HG02678 (cell line): ENCODE measurements at regions not wholly inside any gene's neighbourhood (a gene's known extent, or its start where the extent isn't known, plus 50 kb on each side); places are given as distances from the start of the nearest gene placed in this dataset.
"Not testable (repeated sequence)": the region's sequence is repeated elsewhere in the genome, so short reads cannot be mapped to it uniquely, and the experiment has no call there.

ENCODE experiments used
- ATAC-seq: cut with Tn5 transposase; IDR thresholded peaks from one replicate; pipeline ENCODE4 v1.9.1; 2021; ENCODE audit warnings: mild to moderate bottlenecking, moderate library complexity; ENCODE audit not compliant: unreplicated experiment

GRCh38 chr13:68987585-68987984 lies 1120.0 kb upstream of the ATXN8OS start:
- ATAC-seq = no peak

GRCh38 chr13:68984688-68985319 lies 1122.8 kb upstream of the ATXN8OS start:
- ATAC-seq = no peak

- ATAC-seq = no peak
Observed at GRCh38 chr13:68982961-68983619, 1124.5 kb upstream of the ATXN8OS start.

GRCh38 chr13:68976287-68976686 lies 1131.3 kb upstream of the ATXN8OS start:
- no peak for ATAC-seq

GRCh38 chr13:68970532-68970931 lies 1137.1 kb upstream of the ATXN8OS start:
- no peak for ATAC-seq

GRCh38 chr13:68948586-68948985 lies 1159.0 kb upstream of the ATXN8OS start:
- no peak for ATAC-seq

- ATAC-seq = no peak
Observed at GRCh38 chr13:68944272-68944671, 1163.4 kb upstream of the ATXN8OS start.

- no peak for ATAC-seq
Observed at GRCh38 chr13:68940049-68940448, 1167.6 kb upstream of the ATXN8OS start.

GRCh38 chr13:68938639-68939038 lies 1169.0 kb upstream of the ATXN8OS start:
- ATAC-seq = no peak

GRCh38 chr13:68929075-68929745 lies 1178.4 kb upstream of the ATXN8OS start:
- ATAC-seq = no peak

- no peak for ATAC-seq
Observed at GRCh38 chr13:68927387-68928026, 1180.1 kb upstream of the ATXN8OS start.

GRCh38 chr13:68923995-68924394 lies 1183.6 kb upstream of the ATXN8OS start:
- ATAC-seq = no peak

GRCh38 chr13:68908879-68909278 lies 1198.7 kb upstream of the ATXN8OS start:
- no peak for ATAC-seq

GRCh38 chr13:68905186-68905585 lies 1202.4 kb upstream of the ATXN8OS start:
- no peak for ATAC-seq

- no peak for ATAC-seq
Observed at GRCh38 chr13:68897331-68897928, 1210.2 kb upstream of the ATXN8OS start.

GRCh38 chr13:68895696-68896095 lies 1211.9 kb upstream of the ATXN8OS start:
- no peak for ATAC-seq

GRCh38 chr13:68893721-68894120 lies 1213.9 kb upstream of the ATXN8OS start:
- ATAC-seq = not testable (repeated sequence)

GRCh38 chr13:68892596-68892995 lies 1215.0 kb upstream of the ATXN8OS start:
- ATAC-seq = not testable (repeated sequence)

GRCh38 chr13:68890101-68890500 lies 1217.5 kb upstream of the ATXN8OS start:
- ATAC-seq = not testable (repeated sequence)

GRCh38 chr13:68888832-68889231 lies 1218.8 kb upstream of the ATXN8OS start:
- ATAC-seq = no peak

GRCh38 chr13:68872338-68872737 lies 1235.3 kb upstream of the ATXN8OS start:
- no peak for ATAC-seq
